ENCODE measurements at regions not wholly inside any gene's neighbourhood (a gene's known extent, or its start where the extent isn't known, plus 50 kb on each side); places are given as distances from the start of the nearest gene placed in this dataset.

DNA sequence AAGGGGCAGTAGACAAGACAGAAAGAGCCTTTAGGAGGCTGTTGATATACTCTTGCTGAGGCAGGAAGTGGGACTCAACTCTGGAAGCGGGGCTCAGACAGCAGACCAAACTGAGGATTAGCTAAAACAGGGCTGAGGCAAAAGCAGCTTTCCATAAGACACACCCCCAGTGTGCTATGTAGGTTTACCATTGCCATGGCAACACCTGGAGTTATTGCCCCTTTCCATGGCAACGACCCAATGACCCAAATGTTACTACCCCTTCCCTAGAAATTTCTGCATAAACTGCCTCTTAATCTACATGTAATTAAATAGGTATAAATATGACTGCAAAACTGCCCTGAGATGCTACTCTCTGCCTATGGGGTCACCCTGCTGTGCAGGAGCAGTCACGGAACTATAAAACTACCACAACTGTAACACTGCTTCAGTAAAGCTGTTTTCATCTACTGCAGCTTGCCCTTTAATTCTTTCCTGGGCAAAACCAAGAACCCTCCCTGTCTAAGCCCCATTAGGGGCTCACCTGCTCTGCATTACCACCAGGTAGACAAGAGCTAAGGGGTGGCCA, 348.4 kb upstream of the PODXL start:
- no peak overlapping the region for H3K27ac ChIP-seq (ENCODE audit: low read length)
- no peak overlapping the region for H3K4me3 ChIP-seq (ENCODE audit: low read length)
- no peak overlapping the region for H3K4me2 ChIP-seq (ENCODE audit: low read length)
- H3K27me3 ChIP-seq (ENCODE audit: low read length) = peaks cover 39% of the 10 kb centered on the region
- no peak for ATAC-seq
- no peaks in the 10 kb centered on the region for H4K20me1 ChIP-seq (ENCODE audit: low read length)
- BruUV-seq (replicated peaks) = no TSS peak
- no peak overlapping the region for H2AFZ ChIP-seq (ENCODE audit: low read length)
- CTCF ChIA-PET = no interaction called here
- H3F3A ChIP-seq (ENCODE audit: low read length, unreplicated experiment) = no peaks in the 10 kb centered on the region
- no peaks in the 10 kb centered on the region for H3K4me1 ChIP-seq (ENCODE audit: insufficient read depth, low read length)
- no peaks in the 10 kb centered on the region for H3K9me3 ChIP-seq (ENCODE audit: low read length)
- TF ChIP-seq CTCF (conservative IDR thresholded peaks at IDR 0.05; ENCODE audit: low read depth, low read length) (no peak), EZH2phosphoT487 (IDR thresholded peaks at IDR 0.05; ENCODE audit: borderline replicate concordance, low read length) (no peak), EZH2 (IDR thresholded peaks at IDR 0.05; ENCODE audit: low read length, unreplicated experiment) (no peak)
- H3K79me2 ChIP-seq (ENCODE audit: low read length) = no peaks in the 10 kb centered on the region
- no peaks in the 10 kb centered on the region for H3K36me3 ChIP-seq (ENCODE audit: low read depth, low read length)
- POLR2A ChIA-PET (ENCODE audit: unreplicated experiment) = no interaction called here
- no peaks in the 10 kb centered on the region for H3K9me2 ChIP-seq (replicated peaks; ENCODE audit: low read length)
- no peak overlapping the region for H3K9ac ChIP-seq (ENCODE audit: low read length)
- intact Hi-C loops (cut with micrococcal nuclease) = no loop called here
- no peak for DNase-seq

DNA sequence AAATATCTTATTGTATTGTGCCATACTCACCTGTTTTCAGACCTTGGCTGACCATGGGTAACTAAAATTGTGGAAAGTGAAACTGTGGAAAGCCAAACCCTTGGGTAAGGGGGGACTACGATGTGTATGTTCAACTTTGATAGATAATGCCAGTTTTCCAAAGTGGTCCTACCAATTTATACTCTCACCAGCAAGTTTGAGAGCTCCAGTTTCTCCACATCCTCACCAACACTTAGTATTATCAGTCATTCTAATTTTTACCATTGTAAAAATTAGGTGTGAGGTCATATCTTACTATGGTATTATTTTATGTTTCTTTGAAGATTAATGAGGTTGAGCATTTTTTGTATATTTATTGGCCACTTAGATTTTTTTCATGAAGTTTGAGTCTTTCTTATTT, 346.9 kb upstream of the PODXL start:
- intact Hi-C loops (cut with micrococcal nuclease) = no loop called here
- Histone ChIP-seq H3K4me2 (ENCODE audit: low read length) (no peak overlapping the region), H3F3A (ENCODE audit: low read length, unreplicated experiment) (no peaks in the 10 kb centered on the region), H3K27me3 (ENCODE audit: low read length) (peaks cover 25% of the 10 kb centered on the region), H3K9ac (ENCODE audit: low read length) (no peak overlapping the region), H3K4me3 (ENCODE audit: low read length) (no peak overlapping the region), H3K36me3 (ENCODE audit: low read depth, low read length) (no peaks in the 10 kb centered on the region), H3K9me3 (ENCODE audit: low read length) (no peaks in the 10 kb centered on the region), H2AFZ (ENCODE audit: low read length) (no peak overlapping the region), H3K9me2 (replicated peaks; ENCODE audit: low read length) (no peaks in the 10 kb centered on the region), H3K4me1 (ENCODE audit: insufficient read depth, low read length) (no peaks in the 10 kb centered on the region), H3K27ac (ENCODE audit: low read length) (no peak overlapping the region), H4K20me1 (ENCODE audit: low read length) (no peaks in the 10 kb centered on the region), H3K79me2 (ENCODE audit: low read length) (no peaks in the 10 kb centered on the region)
- CTCF ChIA-PET = no interaction called here
- DNase-seq (no peak), ATAC-seq (no peak)
- no TSS peak for BruUV-seq (replicated peaks)
- TF ChIP-seq CTCF (conservative IDR thresholded peaks at IDR 0.05; ENCODE audit: low read depth, low read length) (no peak), EZH2 (IDR thresholded peaks at IDR 0.05; ENCODE audit: low read length, unreplicated experiment) (no peak), EZH2phosphoT487 (IDR thresholded peaks at IDR 0.05; ENCODE audit: borderline replicate concordance, low read length) (no peak)
- POLR2A ChIA-PET (ENCODE audit: unreplicated experiment) = no interaction called here

GRCh38 chr7:131900785-131901287, 344.4 kb upstream of the PODXL start:
- intact Hi-C loops (cut with micrococcal nuclease) = no loop called here
- Histone ChIP-seq H3K9me3 (ENCODE audit: low read length) (no peaks in the 10 kb centered on the region), H3K4me2 (ENCODE audit: low read length) (no peak overlapping the region), H3K4me3 (ENCODE audit: low read length) (no peak overlapping the region), H3K27ac (ENCODE audit: low read length) (no peak overlapping the region), H3K27me3 (ENCODE audit: low read length) (0 out of 2 replicates have a peak, but pooled peaks cover 2% of the 10 kb centered on the region), H3K9me2 (replicated peaks; ENCODE audit: low read length) (no peaks in the 10 kb centered on the region), H3K79me2 (ENCODE audit: low read length) (no peaks in the 10 kb centered on the region), H3F3A (ENCODE audit: low read length, unreplicated experiment) (peaks cover 6% of the 10 kb centered on the region), H3K9ac (ENCODE audit: low read length) (no peak overlapping the region), H2AFZ (ENCODE audit: low read length) (no peak overlapping the region), H4K20me1 (ENCODE audit: low read length) (no peaks in the 10 kb centered on the region), H3K4me1 (ENCODE audit: insufficient read depth, low read length) (peaks cover 19% of the 10 kb centered on the region), H3K36me3 (ENCODE audit: low read depth, low read length) (no peaks in the 10 kb centered on the region)
- CTCF ChIA-PET = no interaction called here
- ATAC-seq = no peak
- no TSS peak for BruUV-seq (replicated peaks)
- no peak for DNase-seq
- POLR2A ChIA-PET (ENCODE audit: unreplicated experiment) = no interaction called here
- TF ChIP-seq EZH2phosphoT487 (IDR thresholded peaks at IDR 0.05; ENCODE audit: borderline replicate concordance, low read length) (no peak), EZH2 (IDR thresholded peaks at IDR 0.05; ENCODE audit: low read length, unreplicated experiment) (no peak), CTCF (conservative IDR thresholded peaks at IDR 0.05; ENCODE audit: low read depth, low read length) (no peak)
